Sigmoid colon (tissue), 4 donors: ENCODE measurements at regions not wholly inside any gene's neighbourhood (a gene's known extent, or its start where the extent isn't known, plus 50 kb on each side); places are given as distances from the start of the nearest gene placed in this dataset.

Experiments
- EP300 ChIP-seq, 4 donors: sonication (generic); formaldehyde crosslinking; IDR thresholded peaks; one replicate each; pipeline ENCODE4 v1.6.1; 2017; ENCODE audit warnings: antibody characterized with exemption in 4 of 4
- POLR2A ChIP-seq, 2 donors: fragments of 450-650 bp; IDR thresholded peaks; one replicate each; pipeline ENCODE4 v1.6.1; 2016; ENCODE audit warnings: antibody characterized with exemption in 2 of 2, mild to moderate bottlenecking in 2 of 2, moderate library complexity in 2 of 2
- POLR2AphosphoS5 ChIP-seq, 4 donors: sonication (generic); formaldehyde crosslinking; IDR thresholded peaks; one replicate each; pipeline ENCODE4 v1.6.1; 2017; ENCODE audit warnings: antibody characterized with exemption in 4 of 4
- TF ChIP-seq, protein P1 (sequence below), 4 experiments: fragments of 450-650 bp in 3 of 4; fragments of 200-600 bp in 1 of 4; IDR thresholded peaks; one replicate each; pipeline ENCODE4 v1.5.1; 2016 to 2019; ENCODE audit warnings: antibody characterized with exemption in 4 of 4, mild to moderate bottlenecking in 3 of 4, moderate library complexity in 2 of 4

DNA sequence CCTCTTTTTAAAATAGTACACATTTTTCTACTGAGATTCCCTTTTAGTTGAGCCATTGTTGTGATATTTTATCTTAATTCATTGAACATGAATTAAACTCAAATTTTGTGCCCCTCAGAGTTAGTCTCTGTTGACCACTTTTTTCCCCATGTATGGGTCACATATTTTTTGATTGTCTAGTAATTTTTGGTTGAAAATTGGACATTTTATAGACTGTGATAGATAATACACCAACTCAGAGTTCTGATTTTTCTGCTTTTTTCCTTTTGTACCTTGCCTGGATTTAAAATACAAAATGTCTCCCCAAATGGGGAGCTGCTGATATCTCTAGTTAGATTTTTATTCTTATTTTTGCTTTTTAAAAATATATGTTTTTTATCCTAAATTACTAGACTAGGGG is 291.8 kb upstream of the CITED2 start:
- TF ChIP-seq, protein P1, sequence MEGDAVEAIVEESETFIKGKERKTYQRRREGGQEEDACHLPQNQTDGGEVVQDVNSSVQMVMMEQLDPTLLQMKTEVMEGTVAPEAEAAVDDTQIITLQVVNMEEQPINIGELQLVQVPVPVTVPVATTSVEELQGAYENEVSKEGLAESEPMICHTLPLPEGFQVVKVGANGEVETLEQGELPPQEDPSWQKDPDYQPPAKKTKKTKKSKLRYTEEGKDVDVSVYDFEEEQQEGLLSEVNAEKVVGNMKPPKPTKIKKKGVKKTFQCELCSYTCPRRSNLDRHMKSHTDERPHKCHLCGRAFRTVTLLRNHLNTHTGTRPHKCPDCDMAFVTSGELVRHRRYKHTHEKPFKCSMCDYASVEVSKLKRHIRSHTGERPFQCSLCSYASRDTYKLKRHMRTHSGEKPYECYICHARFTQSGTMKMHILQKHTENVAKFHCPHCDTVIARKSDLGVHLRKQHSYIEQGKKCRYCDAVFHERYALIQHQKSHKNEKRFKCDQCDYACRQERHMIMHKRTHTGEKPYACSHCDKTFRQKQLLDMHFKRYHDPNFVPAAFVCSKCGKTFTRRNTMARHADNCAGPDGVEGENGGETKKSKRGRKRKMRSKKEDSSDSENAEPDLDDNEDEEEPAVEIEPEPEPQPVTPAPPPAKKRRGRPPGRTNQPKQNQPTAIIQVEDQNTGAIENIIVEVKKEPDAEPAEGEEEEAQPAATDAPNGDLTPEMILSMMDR (IDR thresholded peaks at IDR 0.05) = no peak
- TF ChIP-seq POLR2AphosphoS5 (IDR thresholded peaks at IDR 0.05) (no peak), POLR2A (IDR thresholded peaks at IDR 0.05) (no peak), EP300 (IDR thresholded peaks at IDR 0.05) (no peak)
